PFSK-1 (cell line): ENCODE measurements at regions not wholly inside any gene's neighbourhood (a gene's known extent, or its start where the extent isn't known, plus 50 kb on each side); places are given as distances from the start of the nearest gene placed in this dataset.

Experiments
- FOXP2 ChIP-seq: optimal IDR thresholded peaks from 2 replicates; pipeline ENCODE3; 2011; ENCODE audit warnings: borderline replicate concordance, control low read depth, inconsistent platforms; ENCODE audit not compliant: insufficient read depth; ENCODE audit errors: extremely low read length, extremely low read depth
- POLR2AphosphoS5 ChIP-seq: IDR thresholded peaks from 2 replicates; pipeline ENCODE4 v1.6.1; 2012; ENCODE audit warnings: low read depth, mild to moderate bottlenecking, control low read depth, low read length, moderate library complexity
- SIN3A ChIP-seq: IDR thresholded peaks from 2 replicates; pipeline ENCODE4 v1.6.1; 2012; ENCODE audit warnings: mild to moderate bottlenecking, low read length, moderate library complexity, borderline replicate concordance; ENCODE audit not compliant: insufficient read depth
- TAF1 ChIP-seq: IDR thresholded peaks from 2 replicates; pipeline ENCODE4 v1.6.1; 2012; ENCODE audit warnings: low read length, control low read depth, borderline replicate concordance; ENCODE audit not compliant: insufficient read depth
- TF ChIP-seq, protein P1 (sequence below), 2 experiments: IDR thresholded peaks; 2 replicates each; pipeline versions ENCODE4 v1.6.1 to v1.8.0; 2011 to 2012; ENCODE audit warnings: low read depth in 2 of 2, low read length in 2 of 2, control low read depth in 1 of 2, inconsistent platforms in 1 of 2, mild to moderate bottlenecking in 1 of 2, moderate library complexity in 1 of 2; ENCODE audit not compliant: insufficient read depth in 1 of 2

DNA sequence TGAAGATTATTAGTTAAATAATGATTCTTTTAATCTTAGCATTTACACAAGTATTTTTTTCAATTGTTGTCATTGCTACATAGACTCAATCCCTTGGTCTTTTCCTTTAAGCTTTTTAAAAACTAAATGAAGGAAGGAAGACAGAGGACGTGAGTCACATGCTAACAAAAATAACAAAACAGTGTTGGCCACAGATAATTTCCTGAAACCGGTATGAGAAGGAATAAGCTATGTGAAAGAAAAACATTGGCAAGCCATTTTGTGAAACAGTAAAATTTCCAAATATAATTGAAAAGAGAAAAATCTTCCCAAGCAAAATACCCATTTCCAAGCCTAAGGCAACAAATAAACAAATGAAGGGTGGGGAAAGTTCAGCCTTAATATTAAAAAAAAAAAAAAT is 223.0 kb downstream of the AHR start:
- TF ChIP-seq FOXP2 (no peak), TAF1 (no peak), SIN3A (no peak), POLR2AphosphoS5 (no peak)
- TF ChIP-seq, protein P1, sequence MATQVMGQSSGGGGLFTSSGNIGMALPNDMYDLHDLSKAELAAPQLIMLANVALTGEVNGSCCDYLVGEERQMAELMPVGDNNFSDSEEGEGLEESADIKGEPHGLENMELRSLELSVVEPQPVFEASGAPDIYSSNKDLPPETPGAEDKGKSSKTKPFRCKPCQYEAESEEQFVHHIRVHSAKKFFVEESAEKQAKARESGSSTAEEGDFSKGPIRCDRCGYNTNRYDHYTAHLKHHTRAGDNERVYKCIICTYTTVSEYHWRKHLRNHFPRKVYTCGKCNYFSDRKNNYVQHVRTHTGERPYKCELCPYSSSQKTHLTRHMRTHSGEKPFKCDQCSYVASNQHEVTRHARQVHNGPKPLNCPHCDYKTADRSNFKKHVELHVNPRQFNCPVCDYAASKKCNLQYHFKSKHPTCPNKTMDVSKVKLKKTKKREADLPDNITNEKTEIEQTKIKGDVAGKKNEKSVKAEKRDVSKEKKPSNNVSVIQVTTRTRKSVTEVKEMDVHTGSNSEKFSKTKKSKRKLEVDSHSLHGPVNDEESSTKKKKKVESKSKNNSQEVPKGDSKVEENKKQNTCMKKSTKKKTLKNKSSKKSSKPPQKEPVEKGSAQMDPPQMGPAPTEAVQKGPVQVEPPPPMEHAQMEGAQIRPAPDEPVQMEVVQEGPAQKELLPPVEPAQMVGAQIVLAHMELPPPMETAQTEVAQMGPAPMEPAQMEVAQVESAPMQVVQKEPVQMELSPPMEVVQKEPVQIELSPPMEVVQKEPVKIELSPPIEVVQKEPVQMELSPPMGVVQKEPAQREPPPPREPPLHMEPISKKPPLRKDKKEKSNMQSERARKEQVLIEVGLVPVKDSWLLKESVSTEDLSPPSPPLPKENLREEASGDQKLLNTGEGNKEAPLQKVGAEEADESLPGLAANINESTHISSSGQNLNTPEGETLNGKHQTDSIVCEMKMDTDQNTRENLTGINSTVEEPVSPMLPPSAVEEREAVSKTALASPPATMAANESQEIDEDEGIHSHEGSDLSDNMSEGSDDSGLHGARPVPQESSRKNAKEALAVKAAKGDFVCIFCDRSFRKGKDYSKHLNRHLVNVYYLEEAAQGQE (IDR thresholded peaks at IDR 0.05; ENCODE audit: insufficient read depth in 1 of 2, low read depth in 2 of 2, low read length in 2 of 2), result no peak

DNA sequence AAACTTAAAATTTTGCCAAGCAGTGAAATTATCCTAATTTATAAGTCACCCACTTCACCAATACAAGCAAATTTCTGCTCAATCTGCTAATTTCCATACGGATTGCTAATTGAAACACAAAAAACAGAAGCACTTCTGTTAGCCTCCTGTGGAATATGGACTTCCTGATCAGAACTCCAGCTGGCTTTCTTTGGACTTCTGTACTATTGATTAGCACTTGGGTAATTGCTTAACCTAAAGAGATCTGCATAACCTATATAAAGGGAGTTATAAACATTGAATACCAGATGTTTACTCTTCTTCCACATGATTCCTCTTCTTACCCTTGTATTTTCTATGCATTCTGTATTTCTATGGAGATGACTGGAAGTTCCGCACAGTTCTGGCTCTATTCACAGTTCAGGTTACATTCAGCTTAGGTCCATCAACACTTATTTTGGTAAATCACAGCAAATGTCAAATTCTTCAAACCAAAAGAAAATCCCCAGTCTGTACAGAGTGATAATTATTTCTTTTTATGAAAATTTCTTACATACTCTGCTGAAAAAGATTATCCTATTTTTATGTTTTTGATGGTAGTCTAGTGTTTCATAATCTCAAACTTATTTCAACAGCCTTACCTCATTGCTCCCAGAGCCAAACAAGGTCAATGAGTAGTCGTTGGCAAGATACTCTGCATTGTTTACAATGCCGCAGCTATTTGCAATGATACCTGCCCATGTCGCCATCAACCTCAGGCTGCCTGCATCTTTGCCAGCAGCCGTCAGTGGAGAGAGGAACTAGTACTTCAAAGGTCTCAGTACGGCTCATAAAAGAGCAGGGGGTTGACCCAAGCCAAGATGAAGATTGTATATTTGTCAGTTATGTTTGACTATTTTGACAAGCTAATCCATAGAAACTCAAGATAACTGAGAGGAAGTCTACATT is 225.6 kb downstream of the AHR start:
- TF ChIP-seq POLR2AphosphoS5 (no peak), SIN3A (no peak), TAF1 (no peak), FOXP2 (no peak)
- TF ChIP-seq, protein P1 (IDR thresholded peaks at IDR 0.05; ENCODE audit: insufficient read depth in 1 of 2, low read depth in 2 of 2, low read length in 2 of 2), result no peak

DNA sequence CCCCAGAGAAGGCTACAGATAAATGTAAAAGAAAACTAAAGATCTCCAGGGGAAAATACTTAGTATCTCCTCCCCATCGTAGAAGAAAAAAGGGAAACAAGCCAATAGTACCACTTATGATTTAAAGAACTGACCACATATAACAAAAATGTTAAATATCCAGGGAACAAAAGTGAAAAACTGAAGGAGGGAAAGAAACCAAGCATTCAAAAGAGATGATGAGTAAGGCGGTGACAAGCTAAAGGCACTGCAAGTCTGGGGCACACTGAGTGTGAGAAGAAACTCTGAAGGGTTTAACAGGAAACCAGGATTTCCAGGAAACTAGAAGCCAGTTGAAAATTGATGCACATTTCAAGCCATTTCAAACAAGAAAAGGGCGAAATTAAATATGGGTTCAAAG is 226.3 kb downstream of the AHR start:
- TF ChIP-seq, protein P1 (IDR thresholded peaks at IDR 0.05; ENCODE audit: insufficient read depth in 1 of 2, low read depth in 2 of 2, low read length in 2 of 2), result no peak
- TF ChIP-seq FOXP2 (no peak), SIN3A (no peak), TAF1 (no peak), POLR2AphosphoS5 (no peak)

DNA sequence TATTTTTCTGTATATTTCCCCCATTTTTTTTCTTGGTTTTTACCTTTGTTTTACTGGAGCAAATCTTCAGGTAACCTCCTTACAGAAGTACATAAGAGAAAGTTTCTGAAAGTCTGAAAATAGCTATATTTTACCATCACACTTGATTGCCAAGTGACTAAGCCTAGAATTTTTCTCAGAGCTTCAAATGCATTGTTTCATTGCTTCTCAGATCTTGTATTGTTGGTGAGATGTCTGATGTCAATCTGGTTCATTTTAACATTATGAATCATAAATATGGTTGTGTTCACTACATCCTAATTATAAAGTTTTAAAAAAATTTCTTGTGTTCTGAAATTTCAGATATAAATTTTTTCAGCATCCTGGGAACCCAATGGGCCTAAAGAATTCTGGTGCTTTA is 228.2 kb downstream of the AHR start:
- TF ChIP-seq FOXP2 (no peak), TAF1 (no peak)
- TF ChIP-seq, protein P1 (IDR thresholded peaks at IDR 0.05; ENCODE audit: insufficient read depth in 1 of 2, low read depth in 2 of 2, low read length in 2 of 2), result no peak
